NB4 (cell line): ENCODE measurements at regions not wholly inside any gene's neighbourhood (a gene's known extent, or its start where the extent isn't known, plus 50 kb on each side); places are given as distances from the start of the nearest gene placed in this dataset.

Source experiments
- MAX ChIP-seq: IDR thresholded peaks from 2 replicates; pipeline ENCODE4 v1.6.1; 2011; ENCODE audit warnings: low read depth, low read length
- TF ChIP-seq, protein P1 (sequence below): IDR thresholded peaks from one replicate; pipeline ENCODE4 v1.5.1; 2012; ENCODE audit warnings: low read depth, low read length

DNA sequence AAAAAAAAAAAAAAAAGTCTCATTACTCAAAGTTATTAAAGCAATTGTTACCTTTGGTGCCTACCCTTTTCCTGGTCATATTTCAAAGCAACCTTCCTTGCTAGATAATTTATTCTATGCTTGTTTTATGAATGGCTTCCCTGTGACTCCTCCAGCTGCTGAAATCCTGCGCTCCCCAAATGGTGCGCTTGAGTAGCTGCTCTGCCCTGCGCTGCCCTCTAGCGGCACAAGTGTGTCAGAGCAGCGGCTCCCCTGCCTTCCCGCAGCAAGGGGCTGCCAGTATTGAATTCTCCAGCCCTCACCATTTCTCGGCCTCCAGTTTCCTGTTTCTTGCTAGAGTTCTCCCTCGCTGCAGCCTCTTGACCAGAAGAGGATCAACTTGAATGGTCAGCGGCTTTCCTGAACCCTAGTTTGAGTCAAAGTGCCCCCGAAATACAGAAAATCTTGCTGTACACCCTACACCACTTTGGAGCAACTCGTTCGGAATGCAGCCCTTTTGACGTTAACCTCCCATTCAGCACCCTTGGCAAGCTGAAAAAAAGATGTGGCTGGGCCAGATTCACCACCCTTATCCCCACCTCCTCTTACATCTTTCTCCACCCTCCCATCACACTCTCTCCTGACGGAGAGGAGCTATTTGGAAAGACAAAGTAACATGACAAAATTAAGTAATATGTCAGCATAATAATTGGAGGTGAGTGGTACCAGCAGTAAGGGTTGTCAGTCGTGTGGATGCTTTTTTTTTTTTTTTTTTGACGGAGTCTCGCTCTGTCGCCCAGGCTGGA is 60.4 kb upstream of the KLHL31 start:
- TF ChIP-seq MAX: no peak
- TF ChIP-seq, protein P1, sequence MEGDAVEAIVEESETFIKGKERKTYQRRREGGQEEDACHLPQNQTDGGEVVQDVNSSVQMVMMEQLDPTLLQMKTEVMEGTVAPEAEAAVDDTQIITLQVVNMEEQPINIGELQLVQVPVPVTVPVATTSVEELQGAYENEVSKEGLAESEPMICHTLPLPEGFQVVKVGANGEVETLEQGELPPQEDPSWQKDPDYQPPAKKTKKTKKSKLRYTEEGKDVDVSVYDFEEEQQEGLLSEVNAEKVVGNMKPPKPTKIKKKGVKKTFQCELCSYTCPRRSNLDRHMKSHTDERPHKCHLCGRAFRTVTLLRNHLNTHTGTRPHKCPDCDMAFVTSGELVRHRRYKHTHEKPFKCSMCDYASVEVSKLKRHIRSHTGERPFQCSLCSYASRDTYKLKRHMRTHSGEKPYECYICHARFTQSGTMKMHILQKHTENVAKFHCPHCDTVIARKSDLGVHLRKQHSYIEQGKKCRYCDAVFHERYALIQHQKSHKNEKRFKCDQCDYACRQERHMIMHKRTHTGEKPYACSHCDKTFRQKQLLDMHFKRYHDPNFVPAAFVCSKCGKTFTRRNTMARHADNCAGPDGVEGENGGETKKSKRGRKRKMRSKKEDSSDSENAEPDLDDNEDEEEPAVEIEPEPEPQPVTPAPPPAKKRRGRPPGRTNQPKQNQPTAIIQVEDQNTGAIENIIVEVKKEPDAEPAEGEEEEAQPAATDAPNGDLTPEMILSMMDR: peak; percentile 96
